Gastroesophageal sphincter (tissue), 4 donors: ENCODE measurements at regions not wholly inside any gene's neighbourhood (a gene's known extent, or its start where the extent isn't known, plus 50 kb on each side); places are given as distances from the start of the nearest gene placed in this dataset.

Experiments
- ATAC-seq: fragments of 150-250 bp; one replicate; pipeline ENCODE4 v1.9.1; 2016; ENCODE audit warnings: mild to moderate bottlenecking, moderate library complexity
- H3K27ac ChIP-seq, 4 donors: fragments of 200-600 bp; sonication (generic) in 3 of 4; 1 replicate in 3 of 4; 2 replicates in 1 of 4; pipeline ENCODE4 v1.5.1; 2016 to 2019
- H3K27me3 ChIP-seq: fragments of 200-600 bp; sonication (generic); one replicate; pipeline ENCODE4 v1.5.1; 2019
- H3K36me3 ChIP-seq, 2 donors: fragments of 200-600 bp; sonication (generic); one replicate each; pipeline ENCODE4 v1.5.1; 2019; ENCODE audit warnings: control low read depth in 1 of 2
- H3K4me1 ChIP-seq, 3 donors: fragments of 200-600 bp; sonication (generic); 1 replicate in 2 of 3; 2 replicates in 1 of 3; pipeline ENCODE4 v1.5.1; 2016 to 2019; ENCODE audit warnings: control low read depth in 2 of 3
- H3K4me3 ChIP-seq, 2 donors: fragments of 200-600 bp; sonication (generic); one replicate each; pipeline ENCODE4 v1.5.1; 2019; ENCODE audit warnings: mild to moderate bottlenecking in 1 of 2, moderate library complexity in 1 of 2
- H3K9me3 ChIP-seq, 3 donors: fragments of 200-600 bp; sonication (generic); one replicate each; pipeline ENCODE4 v1.5.1; 2017 to 2019; ENCODE audit warnings: control low read depth in 2 of 3
- EP300 ChIP-seq: sonication (generic); formaldehyde crosslinking; IDR thresholded peaks from one replicate; pipeline ENCODE4 v1.6.1; 2017; ENCODE audit warnings: antibody characterized with exemption, mild to moderate bottlenecking
- POLR2A ChIP-seq, 2 donors: fragments of 450-650 bp; IDR thresholded peaks; one replicate each; pipeline ENCODE4 v1.6.1; 2017; ENCODE audit warnings: antibody characterized with exemption in 2 of 2, mild to moderate bottlenecking in 2 of 2, moderate library complexity in 1 of 2
- POLR2AphosphoS5 ChIP-seq: sonication (generic); formaldehyde crosslinking; IDR thresholded peaks from one replicate; pipeline ENCODE4 v1.6.1; 2017; ENCODE audit warnings: antibody characterized with exemption
- WGBS, 2 donors: methylation state at CpG; one replicate each; pipeline ENCODE4 v1.1.5; 2018; ENCODE audit warnings: low coverage in 1 of 2; 5-methylcytosine and 5-hydroxymethylcytosine counted together
- TF ChIP-seq, protein P1 (sequence below), 4 experiments: fragments of 200-600 bp in 2 of 4; fragments of 450-650 bp in 2 of 4; sonication (generic) in 1 of 4; IDR thresholded peaks; one replicate each; pipeline ENCODE4 v1.5.1; 2017 to 2019; ENCODE audit warnings: antibody characterized with exemption in 4 of 4, mild to moderate bottlenecking in 2 of 4, moderate library complexity in 2 of 4

DNA sequence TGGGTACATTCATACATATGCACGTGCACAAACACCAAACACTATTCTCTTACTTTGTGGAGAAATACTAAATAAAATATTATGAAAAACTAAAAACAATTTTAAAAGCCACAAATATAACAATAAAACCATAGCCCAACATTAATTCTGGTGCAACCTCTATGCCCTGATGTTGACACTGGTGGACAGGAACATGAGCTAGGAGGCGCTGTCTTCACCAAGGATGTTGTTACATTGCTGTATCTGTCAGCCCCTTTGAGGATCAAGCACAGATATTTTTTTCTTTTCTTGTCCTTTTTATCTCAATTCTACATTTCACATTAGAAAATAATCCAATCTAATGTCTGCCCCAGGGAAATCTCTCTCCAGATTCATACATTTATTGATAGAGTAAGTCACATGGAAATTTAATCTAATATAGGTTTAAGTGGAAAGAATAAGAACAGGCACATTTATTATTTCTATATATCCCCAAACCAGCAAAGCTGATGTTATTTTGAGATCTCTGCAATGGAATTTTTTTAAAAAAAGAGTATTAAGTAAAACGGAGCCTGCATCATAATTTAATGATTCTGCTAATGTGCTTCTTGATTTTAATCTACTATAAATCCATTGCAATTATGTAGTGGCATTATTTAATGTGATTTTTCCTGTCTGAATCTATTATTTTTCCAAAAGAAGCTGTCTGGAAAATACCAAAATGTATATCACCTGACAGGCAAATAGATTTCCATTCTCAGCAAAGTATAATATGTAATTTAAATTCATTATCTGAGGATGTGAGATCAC, 716.5 kb downstream of the MTRR start:
- Histone ChIP-seq H3K4me3 (no peak overlapping the region), H3K4me1 (no peaks in the 10 kb centered on the region), H3K27ac (no peak overlapping the region), H3K27me3 (peaks cover 6% of the 10 kb centered on the region), H3K9me3 (peaks cover 0 to 5% (median 0%) of the 10 kb centered on the region in 3 donors), H3K36me3 (no peaks in the 10 kb centered on the region)
- WGBS, 2 donors = 52 to 55% methylated on average over 3 of the region's 3 CpGs
- no peak for ATAC-seq
- TF ChIP-seq EP300 = no peak
- TF ChIP-seq POLR2A (IDR thresholded peaks at IDR 0.05) = no peak
- TF ChIP-seq POLR2AphosphoS5 = no peak
- TF ChIP-seq, protein P1, sequence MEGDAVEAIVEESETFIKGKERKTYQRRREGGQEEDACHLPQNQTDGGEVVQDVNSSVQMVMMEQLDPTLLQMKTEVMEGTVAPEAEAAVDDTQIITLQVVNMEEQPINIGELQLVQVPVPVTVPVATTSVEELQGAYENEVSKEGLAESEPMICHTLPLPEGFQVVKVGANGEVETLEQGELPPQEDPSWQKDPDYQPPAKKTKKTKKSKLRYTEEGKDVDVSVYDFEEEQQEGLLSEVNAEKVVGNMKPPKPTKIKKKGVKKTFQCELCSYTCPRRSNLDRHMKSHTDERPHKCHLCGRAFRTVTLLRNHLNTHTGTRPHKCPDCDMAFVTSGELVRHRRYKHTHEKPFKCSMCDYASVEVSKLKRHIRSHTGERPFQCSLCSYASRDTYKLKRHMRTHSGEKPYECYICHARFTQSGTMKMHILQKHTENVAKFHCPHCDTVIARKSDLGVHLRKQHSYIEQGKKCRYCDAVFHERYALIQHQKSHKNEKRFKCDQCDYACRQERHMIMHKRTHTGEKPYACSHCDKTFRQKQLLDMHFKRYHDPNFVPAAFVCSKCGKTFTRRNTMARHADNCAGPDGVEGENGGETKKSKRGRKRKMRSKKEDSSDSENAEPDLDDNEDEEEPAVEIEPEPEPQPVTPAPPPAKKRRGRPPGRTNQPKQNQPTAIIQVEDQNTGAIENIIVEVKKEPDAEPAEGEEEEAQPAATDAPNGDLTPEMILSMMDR (IDR thresholded peaks at IDR 0.05) = no peak

DNA sequence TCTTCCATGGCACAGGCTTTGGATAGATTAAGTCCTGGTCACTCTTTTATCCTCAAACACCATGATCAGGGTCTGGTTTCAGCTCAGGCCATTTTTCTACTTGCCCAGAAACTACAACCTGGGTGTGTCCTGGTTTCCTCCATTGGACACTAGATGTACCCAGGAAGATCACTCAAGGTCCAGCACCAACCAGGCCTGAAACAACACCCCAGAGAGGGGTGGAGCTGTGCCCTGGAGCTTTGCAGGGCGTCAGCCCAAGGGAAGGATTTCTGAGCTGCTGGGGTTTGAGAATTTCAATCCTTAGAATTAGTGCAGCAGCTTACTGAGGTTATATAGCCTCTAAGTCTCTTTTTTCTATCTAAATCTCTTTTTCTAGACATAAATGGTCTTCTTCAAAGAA, 722.0 kb downstream of the MTRR start:
- WGBS, 2 donors = 63% methylated on average over 1 of the region's 1 CpG; no CpG with 5 or more reads in 1 of the 2 donors
- Histone ChIP-seq H3K27me3 (no peaks in the 10 kb centered on the region), H3K27ac (no peak overlapping the region), H3K36me3 (no peaks in the 10 kb centered on the region), H3K4me3 (no peak overlapping the region), H3K4me1 (no peaks in the 10 kb centered on the region), H3K9me3 (peaks cover 0 to 10% (median 0%) of the 10 kb centered on the region in 3 donors)
- TF ChIP-seq POLR2A (IDR thresholded peaks at IDR 0.05) (no peak), POLR2AphosphoS5 (no peak), EP300 (no peak)
- TF ChIP-seq, protein P1 (IDR thresholded peaks at IDR 0.05) = no peak
- ATAC-seq = no peak

DNA sequence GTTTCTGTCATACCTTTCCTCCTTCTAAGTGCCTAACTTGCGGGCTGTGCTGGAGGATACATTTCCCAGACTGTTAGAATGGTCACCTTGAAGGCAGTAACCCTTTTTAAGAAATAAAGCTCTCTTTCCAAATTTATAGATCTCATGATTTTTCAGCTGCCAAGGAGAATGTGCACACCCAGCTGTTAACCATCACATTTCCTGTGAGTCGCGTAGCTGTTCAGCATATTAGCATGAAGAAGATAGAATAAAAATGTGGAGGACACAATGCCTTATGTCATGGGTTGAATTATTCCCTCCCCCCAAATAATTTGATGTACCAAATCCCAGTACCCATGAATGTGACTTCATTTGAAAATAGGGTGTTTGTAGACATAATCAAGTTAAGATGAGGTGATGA, 729.4 kb downstream of the MTRR start:
- 59 to 77% methylated on average over 2 to 3 of the region's 3 CpGs for WGBS, 2 donors
- H3K27me3 ChIP-seq = no peaks in the 10 kb centered on the region
- no peak overlapping the region for H3K27ac ChIP-seq
- H3K9me3 ChIP-seq = no peaks in the 10 kb centered on the region
- no peaks in the 10 kb centered on the region for H3K36me3 ChIP-seq
- no peak for ATAC-seq
- H3K4me3 ChIP-seq = no peak overlapping the region
- H3K4me1 ChIP-seq = no peaks in the 10 kb centered on the region
- TF ChIP-seq POLR2AphosphoS5 (no peak), POLR2A (IDR thresholded peaks at IDR 0.05) (no peak)

DNA sequence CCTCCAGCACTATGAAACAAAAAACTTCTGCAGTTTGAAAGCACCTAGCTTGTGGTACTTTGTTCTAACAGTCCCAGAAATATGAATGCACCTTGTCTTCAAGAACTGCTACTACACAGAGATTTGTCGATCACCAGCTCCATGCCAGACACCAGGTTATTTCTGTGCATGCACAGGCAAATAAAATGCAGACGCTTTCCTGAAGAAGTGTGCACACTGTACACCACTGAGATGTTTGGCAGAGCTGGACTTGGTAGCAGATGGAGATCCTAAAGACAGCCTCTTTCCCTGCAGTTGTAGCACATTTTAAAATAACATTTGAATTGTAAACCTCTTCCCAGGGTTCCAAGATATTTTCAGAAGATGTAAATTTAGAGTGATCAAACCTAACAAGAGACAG, 730.0 kb downstream of the MTRR start:
- 50 to 60% methylated on average over 1 of the region's 2 CpGs for WGBS, 2 donors
- H3K27ac ChIP-seq = no peak overlapping the region
- H3K27me3 ChIP-seq = no peaks in the 10 kb centered on the region
- H3K4me1 ChIP-seq = no peaks in the 10 kb centered on the region
- no peak for TF ChIP-seq POLR2AphosphoS5
- no peak for TF ChIP-seq POLR2A (IDR thresholded peaks at IDR 0.05)
- TF ChIP-seq, protein P1 (IDR thresholded peaks at IDR 0.05) = no peak
- no peaks in the 10 kb centered on the region for H3K9me3 ChIP-seq
- H3K36me3 ChIP-seq = no peaks in the 10 kb centered on the region
- no peak for ATAC-seq
- no peak overlapping the region for H3K4me3 ChIP-seq

DNA sequence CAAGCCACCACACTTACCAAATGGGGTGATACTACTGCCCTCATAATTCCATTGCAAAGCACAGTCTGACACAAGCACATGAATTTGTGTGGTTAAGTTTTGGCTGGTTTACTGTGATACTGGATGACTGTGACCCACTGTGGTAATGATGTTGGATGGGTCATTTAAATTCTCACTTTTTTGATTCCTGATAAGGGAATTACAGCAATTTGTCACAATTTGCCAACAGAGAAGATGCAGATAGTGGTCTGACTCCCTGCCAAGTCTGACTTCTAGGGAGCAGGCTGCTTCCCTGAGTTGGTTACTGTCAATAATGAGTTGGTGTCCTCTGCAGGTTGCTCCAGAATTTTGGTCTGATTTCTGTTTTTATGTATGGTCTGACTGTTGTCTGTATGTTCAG, 731.9 kb downstream of the MTRR start:
- no peak overlapping the region for H3K27ac ChIP-seq
- ATAC-seq = no peak
- H3K4me3 ChIP-seq = no peak overlapping the region
- H3K36me3 ChIP-seq = no peaks in the 10 kb centered on the region
- H3K9me3 ChIP-seq = no peaks in the 10 kb centered on the region
- TF ChIP-seq POLR2A (IDR thresholded peaks at IDR 0.05) = no peak
- no peak for TF ChIP-seq POLR2AphosphoS5
- TF ChIP-seq, protein P1 (IDR thresholded peaks at IDR 0.05) = no peak
- no peak for TF ChIP-seq EP300
- H3K4me1 ChIP-seq = no peaks in the 10 kb centered on the region
- H3K27me3 ChIP-seq = no peaks in the 10 kb centered on the region
